ENCODE measurements at regions not wholly inside any gene's neighbourhood (a gene's known extent, or its start where the extent isn't known, plus 50 kb on each side); places are given as distances from the start of the nearest gene placed in this dataset.

DNA sequence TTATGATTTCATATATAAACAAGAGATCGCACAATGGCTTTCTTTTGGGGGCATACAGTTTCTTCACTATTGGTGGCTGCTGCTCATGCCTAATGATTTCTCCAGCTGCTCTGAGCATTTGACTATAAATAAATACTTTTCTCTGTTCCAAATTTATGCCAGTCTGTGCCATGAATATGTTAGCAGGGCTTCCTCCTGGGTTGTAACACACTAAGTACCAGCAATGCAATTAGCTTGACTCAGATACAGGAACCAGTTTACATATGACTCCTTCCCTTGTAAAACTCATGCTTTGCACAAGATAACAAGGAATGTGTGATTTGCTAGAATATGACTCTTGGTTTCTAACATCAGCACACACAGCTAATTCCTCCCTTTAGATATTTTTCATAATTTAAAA is 1629.7 kb downstream of the NCAM2 start:
- no peak for DNase-seq

DNA sequence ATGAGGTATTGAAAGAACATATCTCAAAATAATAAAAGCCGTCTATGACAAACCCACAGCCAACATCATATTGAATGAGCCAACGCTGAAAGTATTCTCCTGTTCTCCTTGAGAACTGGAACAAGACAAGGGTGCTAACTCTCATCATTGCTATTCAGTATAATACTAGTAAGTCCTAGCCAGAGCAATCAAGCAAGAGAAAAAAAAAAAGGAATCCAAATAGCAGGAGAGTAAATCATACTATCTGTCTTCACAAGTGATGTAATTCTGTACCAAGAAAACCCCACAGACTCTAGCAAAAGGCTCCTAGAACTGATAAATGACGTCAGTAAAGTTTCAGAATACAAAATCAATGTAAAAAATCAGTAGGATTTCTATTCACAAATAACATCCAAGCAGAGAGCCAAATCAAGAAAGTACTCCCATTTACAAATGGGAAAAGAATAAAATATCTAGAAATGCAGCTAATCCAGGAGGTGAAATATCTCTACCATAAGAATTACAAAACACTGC is 1632.8 kb downstream of the NCAM2 start:
- DNase-seq: no peak

DNA sequence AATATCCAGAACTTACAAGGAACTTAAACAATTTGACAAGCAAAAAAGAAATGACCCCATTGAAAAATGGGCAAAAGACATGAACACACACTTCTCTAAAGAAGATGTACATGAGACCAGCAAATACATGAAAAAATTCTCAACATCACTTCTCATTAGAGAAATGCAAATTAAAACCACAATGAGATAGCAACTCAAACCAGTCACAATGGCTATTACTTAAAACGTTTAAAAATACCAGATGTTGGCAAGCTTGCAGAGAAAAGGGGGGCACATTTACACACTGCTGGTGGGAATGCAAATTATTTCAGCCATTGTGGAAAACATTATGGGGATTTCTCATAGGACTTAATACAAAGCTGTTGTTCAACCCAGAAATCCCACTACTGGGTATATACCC is 1634.0 kb downstream of the NCAM2 start:
- DNase-seq: no peak

DNA sequence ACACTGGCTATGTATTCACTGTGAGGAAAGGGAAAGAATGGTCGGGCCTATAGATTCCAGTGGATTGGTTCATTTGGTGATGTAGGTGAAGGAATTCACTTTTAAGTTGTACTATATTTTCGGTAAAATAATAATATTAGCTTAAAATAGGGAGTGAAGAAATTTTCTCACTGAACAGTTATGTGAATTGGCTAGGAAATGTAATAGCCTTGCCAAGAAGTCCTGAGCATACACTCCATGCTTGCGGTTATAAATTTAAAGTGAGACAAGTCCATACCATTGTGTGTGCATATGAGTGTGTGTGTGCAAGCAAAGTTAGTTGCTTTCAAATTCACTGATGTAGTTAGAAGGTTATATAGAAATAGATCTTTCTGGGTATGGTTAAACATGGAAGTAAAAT is 1651.0 kb downstream of the NCAM2 start:
- DNase-seq: no peak

DNA sequence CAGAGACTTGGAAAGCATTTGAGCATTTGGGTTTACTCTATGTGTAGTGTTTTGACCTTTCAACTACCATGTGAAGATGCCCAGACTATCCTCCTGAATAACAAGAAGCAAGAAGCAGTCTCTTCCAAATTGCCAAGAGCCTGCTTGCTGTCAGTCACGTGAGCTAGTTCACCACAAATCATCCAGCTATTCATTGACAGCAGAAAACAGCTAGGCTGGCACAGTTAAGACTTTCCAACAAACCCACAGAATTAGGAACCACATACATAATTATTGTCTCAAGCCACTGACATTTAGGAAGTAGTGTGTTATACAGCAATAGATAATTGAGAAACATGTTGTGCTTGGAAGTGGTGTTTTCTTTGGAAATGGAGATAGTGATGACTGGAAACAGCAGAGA is 1652.0 kb downstream of the NCAM2 start:
- peak in 1 of 2 donors; percentile 70 for DNase-seq

DNA sequence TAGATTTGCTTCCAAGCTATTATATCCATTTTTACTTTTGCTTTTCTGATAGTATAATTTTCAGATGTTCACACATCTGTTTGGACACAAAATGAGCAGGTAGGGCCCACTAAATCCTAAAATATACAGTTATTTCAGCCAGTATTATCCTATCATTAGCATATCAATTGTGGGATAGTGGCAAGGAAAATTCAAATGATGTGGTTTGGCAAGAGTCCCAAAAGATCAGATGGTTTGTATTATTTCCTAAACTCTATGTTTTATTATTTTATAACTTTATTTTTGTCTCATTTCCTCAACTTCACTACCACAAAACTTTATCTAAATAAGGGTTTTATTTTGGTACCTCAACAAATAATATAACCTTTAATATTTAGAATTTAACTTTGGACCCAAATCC is 1659.6 kb downstream of the NCAM2 start:
- no peak for DNase-seq

DNA sequence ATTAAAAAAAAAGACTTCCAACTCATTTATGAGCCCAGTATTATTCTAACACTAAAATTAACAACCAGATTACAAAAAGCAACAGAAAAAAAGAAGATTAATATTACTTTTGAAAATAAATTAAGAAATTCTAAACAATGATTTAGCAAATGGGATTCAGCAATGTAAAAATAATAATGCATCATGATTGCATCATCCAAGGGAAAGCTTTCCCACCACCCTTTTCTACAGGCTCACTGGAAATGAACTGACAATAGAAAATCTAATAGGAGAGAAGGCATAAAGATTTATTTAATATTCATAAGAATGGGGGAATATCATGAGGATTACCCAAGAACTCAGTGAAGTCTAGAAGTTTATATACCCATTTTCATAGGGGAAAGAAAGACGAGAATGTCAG is 1671.9 kb downstream of the NCAM2 start:
- DNase-seq: no peak

DNA sequence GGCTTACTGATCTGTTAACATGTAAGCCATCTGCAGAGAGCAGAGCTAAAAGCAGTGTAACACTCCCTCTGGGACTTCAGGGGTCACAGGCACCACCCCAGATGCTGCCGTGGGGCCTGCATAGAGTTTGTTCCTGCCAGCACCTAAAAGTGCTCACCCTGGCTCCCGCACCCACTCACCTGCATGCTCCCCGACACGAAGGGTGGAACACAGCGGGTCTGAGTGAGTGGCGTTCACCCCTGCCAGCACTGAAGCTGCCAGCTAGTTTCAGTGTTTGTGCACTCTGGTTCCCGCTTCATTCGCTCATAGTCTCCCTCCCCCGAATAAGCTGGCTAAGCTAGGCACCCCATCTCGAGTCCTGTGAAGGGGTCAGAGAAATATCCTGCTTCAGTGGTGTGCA is 1681.0 kb downstream of the NCAM2 start:
- DNase-seq: no peak

DNA sequence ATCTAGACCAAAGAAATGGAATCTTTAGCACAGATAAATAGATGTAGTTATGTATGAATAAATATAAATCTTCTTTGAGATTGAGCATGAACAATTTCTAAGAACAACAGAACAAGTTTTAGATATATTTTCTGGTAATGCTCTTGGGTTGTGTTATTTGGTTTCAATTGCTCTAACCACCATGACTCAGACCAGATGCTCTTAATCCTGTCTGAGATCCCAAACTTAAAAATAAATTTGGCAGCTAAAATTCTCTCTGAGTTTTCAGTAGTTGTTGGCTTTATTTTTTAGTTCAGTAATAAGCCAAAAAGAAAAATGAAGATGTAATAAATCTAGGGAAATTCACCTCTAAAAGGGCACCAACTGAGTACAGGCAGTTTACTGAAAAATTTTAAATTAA is 1693.4 kb downstream of the NCAM2 start:
- no peak for DNase-seq

DNA sequence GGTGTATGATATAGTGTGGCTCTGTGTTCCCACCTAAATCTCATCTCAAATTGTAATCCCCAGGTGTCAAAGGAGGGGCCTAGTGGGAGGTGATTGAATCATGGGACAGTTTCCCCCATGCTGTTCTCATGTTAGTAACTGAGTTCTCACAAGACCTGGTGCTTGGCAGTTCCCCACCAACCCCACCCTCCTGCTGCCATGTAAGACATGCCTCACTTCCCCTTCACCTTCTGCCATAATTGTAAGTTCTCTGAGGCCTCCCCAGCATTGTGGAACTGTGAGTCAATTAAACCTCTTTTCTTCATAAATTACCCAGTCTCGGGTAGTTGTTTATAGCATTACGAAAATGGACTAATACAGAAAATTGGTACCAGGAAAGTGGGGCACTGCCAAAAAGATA is 1705.3 kb downstream of the NCAM2 start:
- DNase-seq: peak in 1 of 2 donors; percentile 33

DNA sequence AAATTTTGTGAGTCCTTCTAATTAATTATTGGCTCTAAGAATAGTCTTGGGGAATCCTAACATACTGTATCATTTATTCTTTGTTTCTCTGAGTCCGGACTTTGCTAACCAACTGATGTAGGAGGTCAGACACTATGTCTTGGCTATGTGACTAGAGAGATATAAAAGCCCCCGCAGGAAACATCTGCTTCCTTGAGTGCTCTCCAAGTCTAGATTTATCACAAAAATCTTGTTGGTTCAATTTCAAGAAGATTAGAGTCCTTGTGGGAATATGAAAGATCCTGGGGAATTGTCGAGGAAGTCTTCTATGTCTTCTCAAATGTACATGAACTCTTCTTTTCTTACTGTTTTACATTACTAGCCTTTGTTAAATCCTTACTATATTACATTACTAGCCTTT is 1712.5 kb downstream of the NCAM2 start:
- DNase-seq: peak in 1 of 2 donors; percentile 59

DNA sequence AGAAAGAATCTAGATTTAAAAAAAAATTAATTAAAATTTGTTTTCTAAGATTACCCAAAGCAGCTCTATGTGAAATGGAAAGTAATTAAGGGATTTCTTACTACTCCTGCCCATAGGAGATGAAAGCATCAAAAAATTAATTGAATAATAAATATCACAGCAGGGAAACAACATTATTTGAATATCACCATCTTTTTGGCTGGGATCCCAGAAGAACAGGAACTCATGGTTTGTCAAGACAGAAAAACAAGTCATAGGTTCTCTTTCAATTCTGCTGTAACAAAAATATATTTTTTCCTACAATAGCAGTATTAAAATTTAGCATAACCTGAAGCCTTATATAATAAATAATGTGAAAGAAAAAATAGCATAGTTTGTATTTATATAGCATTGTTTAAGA is 1713.4 kb downstream of the NCAM2 start:
- DNase-seq: peak in 1 of 2 donors; percentile 32

DNA sequence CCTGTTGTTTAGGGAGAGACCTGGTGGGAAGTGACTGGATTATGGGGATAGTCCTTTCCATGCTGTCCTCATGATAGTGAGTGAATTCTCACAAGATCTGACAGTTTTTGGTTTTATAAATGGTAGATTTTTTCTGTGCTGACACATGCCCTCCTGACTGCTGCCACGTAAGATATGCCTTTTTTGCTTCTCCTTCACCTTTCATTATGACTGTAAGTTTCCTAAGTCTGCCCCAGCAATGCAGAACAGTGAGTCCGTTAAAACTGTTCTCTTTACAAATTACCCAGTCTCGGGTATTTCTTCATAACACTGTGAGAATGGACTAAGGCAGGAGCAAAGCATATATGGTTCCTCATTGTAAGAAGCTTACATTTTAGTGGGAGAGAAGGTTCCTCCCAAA is 1727.2 kb downstream of the NCAM2 start:
- DNase-seq: no peak

DNA sequence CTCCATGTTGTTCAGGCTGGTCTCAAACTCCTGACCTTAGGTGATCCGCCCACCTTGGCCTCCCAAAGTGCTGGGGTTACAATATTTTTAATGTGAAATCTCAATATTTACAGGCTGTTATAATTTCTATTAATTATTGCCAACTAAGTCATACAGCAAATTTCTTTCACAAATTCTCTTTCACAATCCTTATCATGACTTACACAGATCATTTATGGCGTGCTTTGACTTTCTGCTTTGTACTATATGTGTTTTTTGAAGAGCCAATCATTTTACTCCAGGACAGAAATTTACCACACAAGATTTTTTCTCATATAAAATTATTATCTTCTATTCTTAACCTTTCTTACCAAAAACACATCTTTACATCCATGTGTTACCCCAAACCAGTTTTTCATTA is 1729.9 kb downstream of the NCAM2 start:
- DNase-seq: no peak

DNA sequence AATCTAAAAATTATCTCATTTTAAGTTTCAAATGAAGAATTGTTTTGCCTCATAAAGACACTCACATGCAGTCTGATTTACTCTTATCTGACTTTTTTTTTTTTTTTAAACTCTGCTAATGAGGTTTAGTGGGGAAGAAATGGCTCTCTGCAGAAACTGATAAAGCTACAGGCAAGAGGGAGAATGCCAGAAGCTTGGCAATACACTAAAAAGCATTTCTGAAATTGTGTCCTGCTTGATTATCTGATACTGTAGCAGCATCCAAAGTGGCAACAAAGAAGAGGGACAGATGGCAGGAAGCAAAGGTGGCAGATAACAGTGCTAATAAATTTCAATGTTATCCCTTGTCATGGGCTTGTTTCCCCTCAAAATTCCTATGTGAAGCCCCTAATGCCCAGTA is 1744.9 kb downstream of the NCAM2 start:
- DNase-seq: no peak

DNA sequence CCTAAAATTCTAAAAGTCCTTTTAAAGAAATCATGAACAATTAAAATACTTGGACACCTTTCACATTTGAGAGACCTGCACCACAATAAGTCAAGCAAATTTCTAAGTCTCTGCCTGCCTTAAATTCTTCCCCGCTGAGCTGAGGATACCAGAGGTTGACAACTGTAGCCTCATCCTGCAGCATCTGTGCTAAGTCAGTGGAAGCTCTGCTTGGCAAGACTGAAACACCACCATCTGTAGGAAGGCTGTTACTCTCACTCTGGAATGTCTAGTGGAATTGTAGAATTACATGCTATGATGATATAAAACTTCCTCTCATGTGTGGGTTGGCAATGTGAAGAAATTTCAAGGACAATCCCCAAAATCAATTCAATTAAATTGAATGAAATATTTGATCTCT is 1756.5 kb downstream of the NCAM2 start:
- no peak for DNase-seq

DNA sequence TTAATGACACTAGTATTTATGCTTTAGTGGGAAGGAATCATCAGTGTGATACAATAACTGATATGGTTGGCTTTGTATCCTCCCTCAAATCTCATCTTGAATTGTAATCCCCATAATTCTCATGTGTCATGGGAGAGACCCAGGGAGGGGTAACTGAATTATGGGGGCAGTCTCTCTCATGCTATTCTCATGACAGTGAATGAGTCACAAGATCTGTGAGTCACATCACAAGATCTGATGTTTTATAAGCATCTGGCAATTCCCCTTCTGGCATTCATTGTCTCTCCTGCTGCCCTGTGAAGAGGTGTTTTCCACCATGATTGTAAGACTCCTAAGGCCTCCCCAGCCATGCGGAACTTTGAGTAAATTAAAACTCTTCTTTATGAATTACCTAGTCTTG is 1760.3 kb downstream of the NCAM2 start:
- DNase-seq: no peak

DNA sequence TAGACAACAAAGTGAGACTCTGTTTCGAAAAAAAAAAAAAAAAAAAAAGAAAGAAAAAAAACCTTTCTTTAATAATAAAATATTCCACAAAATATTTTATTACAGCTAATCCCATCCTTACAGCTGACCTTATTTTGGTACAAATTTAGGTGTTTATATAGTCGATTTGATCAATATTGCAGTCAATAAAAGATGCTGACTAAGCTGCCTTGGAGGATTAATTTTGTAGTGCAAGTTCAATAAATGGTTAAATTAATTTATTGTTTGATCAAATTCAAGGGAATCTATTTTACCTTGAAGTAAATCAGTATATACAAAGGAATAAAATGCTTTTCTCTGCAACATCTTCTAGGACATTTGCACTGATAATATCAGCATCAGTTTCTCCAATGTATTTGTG is 1764.3 kb downstream of the NCAM2 start:
- no peak for DNase-seq

DNA sequence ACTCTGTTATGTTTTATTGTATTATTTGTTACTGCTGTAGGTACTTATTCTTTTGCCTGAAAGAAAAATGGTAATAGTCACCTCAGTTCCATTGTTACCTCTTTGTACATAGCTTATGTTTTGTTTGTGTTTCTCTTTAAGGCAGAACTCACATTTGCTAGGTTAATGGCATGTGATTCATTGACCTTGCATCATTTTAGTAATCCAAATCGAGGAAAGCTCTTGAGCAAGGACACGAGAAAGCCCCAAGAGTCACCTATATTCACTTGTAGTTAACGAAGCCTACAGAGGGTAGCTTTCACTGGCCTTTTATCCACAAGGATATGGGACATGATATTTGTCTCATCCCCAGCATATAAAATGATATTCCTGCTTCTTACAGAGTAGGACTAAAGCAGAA is 1765.2 kb downstream of the NCAM2 start:
- no peak for DNase-seq

DNA sequence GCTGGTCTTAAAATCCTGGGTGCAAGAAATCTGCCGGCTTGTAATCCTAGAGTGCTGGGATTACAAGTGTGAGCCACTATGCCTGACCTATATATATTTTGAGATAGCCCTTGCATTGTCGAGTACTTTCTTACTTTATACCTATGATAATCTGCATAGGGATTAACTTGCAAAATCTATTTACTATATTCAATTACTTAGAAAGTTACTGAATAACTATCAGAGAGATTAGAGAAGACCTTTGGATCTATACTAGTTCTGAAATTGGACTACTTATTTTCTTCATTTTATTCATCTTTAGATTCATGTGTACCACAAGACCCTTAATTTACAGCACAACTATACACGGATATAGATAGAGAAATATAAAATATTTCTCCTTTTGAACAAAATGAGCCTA is 1766.0 kb downstream of the NCAM2 start:
- no peak for DNase-seq

DNA sequence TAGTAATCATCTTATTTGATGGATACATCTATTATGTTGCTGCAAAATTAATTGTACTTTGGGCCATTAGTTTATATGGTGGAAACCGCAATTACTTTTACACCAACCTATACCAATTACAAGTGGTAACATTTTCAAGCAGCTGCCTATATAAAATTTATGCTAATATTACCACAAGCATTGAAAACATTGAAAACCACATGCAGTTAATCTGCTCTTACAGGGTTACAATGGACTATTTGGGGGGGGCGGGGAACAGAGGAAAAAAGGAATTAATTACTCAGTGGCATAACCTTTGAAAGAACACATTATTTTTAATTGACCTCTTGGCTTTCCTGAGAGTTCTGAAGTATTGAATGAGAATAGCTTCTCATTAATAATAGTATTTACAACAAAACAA is 1793.2 kb downstream of the NCAM2 start:
- DNase-seq: no peak

DNA sequence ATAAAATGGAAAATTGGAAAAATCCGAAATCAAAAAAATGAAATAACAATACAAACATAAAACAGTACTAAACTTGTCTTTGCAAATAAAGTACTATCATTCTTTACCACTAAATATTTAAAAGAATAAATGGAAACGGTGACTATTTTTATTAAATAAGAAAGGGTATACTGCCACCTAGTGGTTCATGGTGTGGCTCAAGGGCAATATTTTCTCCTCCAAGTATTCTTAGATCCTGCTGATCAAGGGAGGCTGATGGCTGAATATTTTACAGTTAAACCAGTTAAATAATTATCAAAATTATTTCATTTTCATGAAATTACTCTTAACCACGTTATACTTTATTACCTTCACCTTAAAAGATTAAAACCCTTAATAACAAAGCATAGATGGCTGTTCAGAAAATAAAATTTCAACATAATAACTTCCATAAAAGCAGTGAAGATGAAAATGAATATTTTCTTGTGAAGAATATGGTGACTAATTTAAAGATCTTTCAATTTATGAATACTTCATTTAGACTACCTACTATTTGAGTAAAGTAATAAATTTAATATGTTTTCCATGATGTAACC is 1793.9 kb downstream of the NCAM2 start:
- DNase-seq: peak in 1 of 2 donors; percentile 59

DNA sequence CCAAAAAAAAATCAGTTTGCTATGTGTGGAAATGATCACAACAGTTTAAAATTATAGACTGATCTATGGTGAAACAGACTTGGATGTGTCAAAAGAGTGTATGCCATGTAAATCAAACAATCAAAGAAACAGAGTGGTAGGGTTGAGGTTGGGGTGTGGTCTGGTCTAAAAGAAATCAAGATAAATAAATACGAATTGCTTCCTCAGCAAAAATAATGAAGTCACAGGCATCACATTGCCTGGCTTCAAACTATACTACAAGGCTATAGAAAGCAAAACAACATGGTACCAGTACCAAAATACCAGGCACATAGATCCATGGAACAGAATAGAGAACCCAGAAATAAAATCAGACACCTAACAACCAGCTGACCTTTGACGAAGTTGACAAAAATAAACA is 1796.9 kb downstream of the NCAM2 start:
- DNase-seq: no peak

DNA sequence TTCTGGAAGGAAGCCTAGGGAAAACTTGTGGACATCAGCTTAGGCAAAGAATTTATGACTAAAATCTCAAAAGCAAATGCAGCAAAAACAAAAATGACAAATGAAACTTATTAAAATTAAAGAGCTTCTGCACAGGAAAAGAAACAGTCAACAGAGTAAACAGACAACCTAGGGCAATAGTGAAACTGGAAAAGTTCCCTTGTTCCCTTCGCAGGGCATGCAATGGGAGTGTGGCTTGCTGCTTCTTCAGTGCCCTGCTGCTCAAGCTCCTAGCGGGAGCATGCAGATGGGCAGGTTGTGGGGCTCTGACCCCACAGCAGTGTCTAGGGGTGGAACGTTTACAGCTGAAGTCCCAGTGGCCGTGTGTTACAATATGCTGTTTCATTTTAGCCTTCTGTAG is 1797.4 kb downstream of the NCAM2 start:
- DNase-seq: no peak

DNA sequence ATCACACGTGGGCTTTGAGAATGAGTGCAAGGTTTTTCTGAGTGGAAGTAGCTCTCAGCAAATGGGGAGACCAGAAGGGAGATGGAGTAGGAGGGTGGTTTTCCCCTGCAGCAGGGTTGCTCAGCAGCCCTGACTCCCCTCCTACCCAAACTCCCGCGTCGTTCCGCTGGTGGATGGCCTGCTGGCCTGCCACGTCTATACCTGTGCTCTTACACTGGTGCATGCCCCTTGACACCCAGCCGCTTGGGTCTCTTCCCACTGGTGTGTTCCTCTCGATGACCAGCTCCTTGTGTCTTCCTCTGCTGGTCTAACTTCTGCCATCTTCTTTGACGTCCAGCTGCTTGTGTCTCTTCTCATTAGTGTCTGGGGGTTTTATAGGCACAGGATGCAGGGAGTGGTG is 1797.9 kb downstream of the NCAM2 start:
- DNase-seq: no peak

DNA sequence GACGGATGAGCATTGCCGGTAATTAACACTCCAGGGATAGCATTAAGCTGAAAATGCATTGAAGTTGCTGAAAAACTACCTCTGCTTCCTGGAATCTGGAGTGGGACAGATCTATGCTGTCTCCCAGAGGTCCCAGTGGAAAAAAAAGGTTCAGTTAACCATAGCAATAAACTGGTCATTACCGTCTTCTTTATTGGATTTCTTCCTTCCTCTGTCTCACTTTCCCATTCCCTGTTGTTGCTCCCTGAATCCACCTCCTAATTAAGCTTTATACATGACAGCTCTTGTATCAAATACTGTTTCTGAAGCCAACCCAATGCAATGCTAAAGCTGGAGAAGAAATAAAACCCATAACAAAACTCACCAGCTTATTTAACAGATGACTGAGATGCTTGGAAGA is 1805.9 kb downstream of the NCAM2 start:
- DNase-seq: no peak

Measured in bone marrow (tissue), 2 donors.